ENCODE measurements at regions not wholly inside any gene's neighbourhood (a gene's known extent, or its start where the extent isn't known, plus 50 kb on each side); places are given as distances from the start of the nearest gene placed in this dataset.

DNA sequence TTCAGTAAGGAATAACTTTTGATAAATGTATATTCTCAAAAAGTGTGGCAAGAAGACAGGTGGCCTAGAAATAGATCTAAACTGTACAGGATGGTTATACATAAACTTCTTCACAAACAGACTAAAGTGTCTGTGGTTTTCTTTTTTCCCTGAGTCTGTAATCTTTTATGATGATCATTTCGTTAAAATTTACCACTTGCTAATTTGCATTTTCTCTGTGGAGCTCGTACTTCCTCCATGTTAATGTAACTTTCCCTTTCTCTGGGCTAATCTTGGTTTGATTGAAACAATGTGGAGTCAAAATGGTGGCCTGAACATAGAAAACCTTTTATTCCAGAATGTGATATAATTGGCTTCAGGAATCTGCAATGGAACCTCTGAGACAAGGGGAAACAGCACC, 166.2 kb downstream of the FTCDNL1 start:
- H3K27ac Mint-ChIP-seq (ENCODE audit: unreplicated experiment): no peak overlapping the region
- DNase-seq (ENCODE audit: low spot score): no peak
- TF ChIP-seq, protein P1, sequence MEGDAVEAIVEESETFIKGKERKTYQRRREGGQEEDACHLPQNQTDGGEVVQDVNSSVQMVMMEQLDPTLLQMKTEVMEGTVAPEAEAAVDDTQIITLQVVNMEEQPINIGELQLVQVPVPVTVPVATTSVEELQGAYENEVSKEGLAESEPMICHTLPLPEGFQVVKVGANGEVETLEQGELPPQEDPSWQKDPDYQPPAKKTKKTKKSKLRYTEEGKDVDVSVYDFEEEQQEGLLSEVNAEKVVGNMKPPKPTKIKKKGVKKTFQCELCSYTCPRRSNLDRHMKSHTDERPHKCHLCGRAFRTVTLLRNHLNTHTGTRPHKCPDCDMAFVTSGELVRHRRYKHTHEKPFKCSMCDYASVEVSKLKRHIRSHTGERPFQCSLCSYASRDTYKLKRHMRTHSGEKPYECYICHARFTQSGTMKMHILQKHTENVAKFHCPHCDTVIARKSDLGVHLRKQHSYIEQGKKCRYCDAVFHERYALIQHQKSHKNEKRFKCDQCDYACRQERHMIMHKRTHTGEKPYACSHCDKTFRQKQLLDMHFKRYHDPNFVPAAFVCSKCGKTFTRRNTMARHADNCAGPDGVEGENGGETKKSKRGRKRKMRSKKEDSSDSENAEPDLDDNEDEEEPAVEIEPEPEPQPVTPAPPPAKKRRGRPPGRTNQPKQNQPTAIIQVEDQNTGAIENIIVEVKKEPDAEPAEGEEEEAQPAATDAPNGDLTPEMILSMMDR (IDR thresholded peaks at IDR 0.05; ENCODE audit: unreplicated experiment): no peak
- no peaks in the 10 kb centered on the region for H3K4me1 Mint-ChIP-seq (ENCODE audit: unreplicated experiment)
- H3K4me3 Mint-ChIP-seq (ENCODE audit: unreplicated experiment): no peak overlapping the region
- no peaks in the 10 kb centered on the region for H3K36me3 Mint-ChIP-seq (ENCODE audit: low read depth, unreplicated experiment)
- H3K9me3 Mint-ChIP-seq (ENCODE audit: unreplicated experiment): no peaks in the 10 kb centered on the region
- H3K27me3 Mint-ChIP-seq (ENCODE audit: unreplicated experiment): no peaks in the 10 kb centered on the region

DNA sequence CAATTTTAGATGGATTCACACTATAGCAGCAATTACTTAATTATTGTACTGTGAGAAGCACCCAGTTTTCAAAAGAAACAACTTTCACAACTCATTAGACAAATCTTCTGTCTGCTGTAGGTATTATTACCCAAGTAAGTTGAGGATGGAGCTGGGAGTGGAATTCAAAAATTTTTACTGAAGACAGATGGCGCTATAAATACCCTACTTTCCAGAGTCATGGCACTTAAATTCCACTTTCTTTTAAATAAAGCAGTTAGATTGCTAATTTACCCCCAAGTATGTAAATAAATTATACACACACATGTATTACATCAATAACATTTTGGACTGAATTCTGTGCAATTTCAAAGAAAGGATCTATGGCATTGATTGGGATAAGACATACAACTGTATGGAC, 166.8 kb downstream of the FTCDNL1 start:
- DNase-seq (ENCODE audit: low spot score): no peak
- H3K27me3 Mint-ChIP-seq (ENCODE audit: unreplicated experiment): no peaks in the 10 kb centered on the region
- TF ChIP-seq, protein P1 (IDR thresholded peaks at IDR 0.05; ENCODE audit: unreplicated experiment): peak; percentile 45
- no peak overlapping the region for H3K4me3 Mint-ChIP-seq (ENCODE audit: unreplicated experiment)
- H3K27ac Mint-ChIP-seq (ENCODE audit: unreplicated experiment): no peak overlapping the region
- H3K36me3 Mint-ChIP-seq (ENCODE audit: low read depth, unreplicated experiment): no peaks in the 10 kb centered on the region
- H3K9me3 Mint-ChIP-seq (ENCODE audit: unreplicated experiment): no peaks in the 10 kb centered on the region
- no peaks in the 10 kb centered on the region for H3K4me1 Mint-ChIP-seq (ENCODE audit: unreplicated experiment)

DNA sequence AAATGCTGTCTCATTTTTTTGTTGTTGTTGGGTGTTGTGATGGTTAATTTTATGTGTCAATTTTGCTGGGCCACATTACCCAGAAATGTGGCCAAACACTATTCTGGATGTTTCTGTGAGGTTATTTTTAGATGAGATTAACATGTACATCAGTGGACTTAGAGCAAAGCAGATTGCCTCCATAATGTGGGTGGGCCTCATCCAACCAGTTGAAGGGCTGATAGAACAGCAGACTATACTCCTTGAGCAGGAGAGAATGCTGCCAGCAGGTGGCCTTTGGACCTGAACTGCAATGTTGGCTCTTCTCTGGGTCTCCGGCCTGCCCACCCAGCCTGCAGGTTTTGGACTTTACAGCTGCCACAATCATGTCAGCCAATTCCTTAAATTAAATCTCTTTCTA, 169.0 kb downstream of the FTCDNL1 start:
- Mint-ChIP-seq H3K27me3 (ENCODE audit: unreplicated experiment) (no peaks in the 10 kb centered on the region), H3K9me3 (ENCODE audit: unreplicated experiment) (no peaks in the 10 kb centered on the region), H3K27ac (ENCODE audit: unreplicated experiment) (no peak overlapping the region)

DNA sequence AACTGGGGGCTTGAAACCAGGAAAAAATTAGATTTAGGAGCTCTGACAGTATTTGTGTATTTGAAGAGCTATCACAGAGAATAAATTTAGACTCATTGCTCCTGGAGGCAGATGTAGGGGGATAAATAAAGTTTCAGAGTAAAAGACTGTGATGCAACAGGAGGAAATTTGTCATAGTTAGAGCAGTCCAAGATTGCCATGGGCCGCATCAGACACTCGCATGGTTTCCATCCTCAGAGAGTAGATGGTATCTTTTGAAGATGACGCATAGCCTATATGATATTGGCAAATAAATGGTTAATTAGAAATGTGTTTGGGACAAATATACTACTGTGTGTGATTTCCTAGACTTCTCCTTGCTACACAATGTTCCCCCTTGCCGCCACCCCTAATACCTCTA, 170.5 kb downstream of the FTCDNL1 start:
- Mint-ChIP-seq H3K27me3 (ENCODE audit: unreplicated experiment) (no peaks in the 10 kb centered on the region), H3K27ac (ENCODE audit: unreplicated experiment) (no peak overlapping the region), H3K9me3 (ENCODE audit: unreplicated experiment) (no peaks in the 10 kb centered on the region), H3K4me3 (ENCODE audit: unreplicated experiment) (no peak overlapping the region), H3K36me3 (ENCODE audit: low read depth, unreplicated experiment) (no peaks in the 10 kb centered on the region), H3K4me1 (ENCODE audit: unreplicated experiment) (no peaks in the 10 kb centered on the region)
- TF ChIP-seq, protein P1 (IDR thresholded peaks at IDR 0.05; ENCODE audit: unreplicated experiment): no peak
- no peak for DNase-seq (ENCODE audit: low spot score)

More for the DNA sequence above, 169.0 kb downstream of the FTCDNL1 start:
- no peaks in the 10 kb centered on the region for H3K4me1 Mint-ChIP-seq (ENCODE audit: unreplicated experiment)
- DNase-seq (ENCODE audit: low spot score): no peak
- H3K36me3 Mint-ChIP-seq (ENCODE audit: low read depth, unreplicated experiment): no peaks in the 10 kb centered on the region
- TF ChIP-seq, protein P1 (IDR thresholded peaks at IDR 0.05; ENCODE audit: unreplicated experiment): no peak
- no peak overlapping the region for H3K4me3 Mint-ChIP-seq (ENCODE audit: unreplicated experiment)

DNA sequence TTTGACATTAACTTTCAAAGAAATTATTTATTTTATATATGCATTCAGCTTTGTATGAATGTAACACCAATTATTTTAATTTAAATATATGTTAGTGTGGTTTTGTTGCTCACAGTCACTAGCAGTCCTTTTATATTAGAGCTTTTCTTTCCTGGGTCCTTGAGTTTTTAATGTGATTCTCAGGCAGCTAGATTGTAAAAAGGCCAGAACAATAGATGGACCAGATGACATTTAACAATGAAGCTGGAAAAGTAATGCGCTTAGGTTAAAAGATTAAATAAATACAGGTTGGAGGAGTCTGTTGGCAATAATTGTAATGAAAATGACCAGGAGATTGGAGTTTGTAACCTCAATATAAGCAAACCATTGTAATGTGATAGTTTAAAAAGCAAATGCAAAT, 171.1 kb downstream of the FTCDNL1 start:
- no peaks in the 10 kb centered on the region for H3K9me3 Mint-ChIP-seq (ENCODE audit: unreplicated experiment)
- H3K27me3 Mint-ChIP-seq (ENCODE audit: unreplicated experiment): no peaks in the 10 kb centered on the region
- H3K27ac Mint-ChIP-seq (ENCODE audit: unreplicated experiment): no peak overlapping the region
- H3K4me3 Mint-ChIP-seq (ENCODE audit: unreplicated experiment): no peak overlapping the region
- H3K4me1 Mint-ChIP-seq (ENCODE audit: unreplicated experiment): no peaks in the 10 kb centered on the region
- TF ChIP-seq, protein P1 (IDR thresholded peaks at IDR 0.05; ENCODE audit: unreplicated experiment): no peak
- no peak for DNase-seq (ENCODE audit: low spot score)
- no peaks in the 10 kb centered on the region for H3K36me3 Mint-ChIP-seq (ENCODE audit: low read depth, unreplicated experiment)
